Epidermal melanocyte (primary cell): ENCODE measurements at regions not wholly inside any gene's neighbourhood (a gene's known extent, or its start where the extent isn't known, plus 50 kb on each side); places are given as distances from the start of the nearest gene placed in this dataset.

Experiments
- DNase-seq: peaks from one replicate; pipeline ENCODE4 v3.0.0; 2011; ENCODE audit warnings: low spot score; ENCODE audit not compliant: insufficient read length

- DNase-seq: no peak
These were observed 212.0 kb downstream of the DMRT2 start for GRCh38 chr9:1261879-1262766.

GRCh38 chr9:1267141-1267570 lies 217.0 kb downstream of the DMRT2 start:
- DNase-seq: no peak

GRCh38 chr9:1267581-1267980 lies 217.4 kb downstream of the DMRT2 start:
- DNase-seq: no peak

- no peak for DNase-seq
These were observed 219.6 kb downstream of the DMRT2 start for GRCh38 chr9:1269533-1270315.

GRCh38 chr9:1271367-1271766 lies 221.2 kb downstream of the DMRT2 start:
- DNase-seq: no peak

- no peak for DNase-seq
These were observed 221.6 kb downstream of the DMRT2 start for GRCh38 chr9:1271786-1272185.

GRCh38 chr9:1272488-1272887 lies 222.3 kb downstream of the DMRT2 start:
- no peak for DNase-seq

GRCh38 chr9:1273859-1274258 lies 223.7 kb downstream of the DMRT2 start:
- DNase-seq: no peak

- DNase-seq: no peak
These were observed 224.2 kb downstream of the DMRT2 start for GRCh38 chr9:1274334-1274733.

- DNase-seq: no peak
These were observed 226.3 kb downstream of the DMRT2 start for GRCh38 chr9:1276474-1276873.

GRCh38 chr9:1284727-1285126 lies 234.6 kb downstream of the DMRT2 start:
- no peak for DNase-seq

- DNase-seq: no peak
These were observed 235.4 kb downstream of the DMRT2 start for GRCh38 chr9:1285526-1285925.

GRCh38 chr9:1292384-1292783 lies 242.2 kb downstream of the DMRT2 start:
- DNase-seq: no peak

GRCh38 chr9:1294641-1295258 lies 244.6 kb downstream of the DMRT2 start:
- no peak for DNase-seq

- no peak for DNase-seq
These were observed 246.2 kb downstream of the DMRT2 start for GRCh38 chr9:1296331-1296730.

GRCh38 chr9:1298046-1298445 lies 247.9 kb downstream of the DMRT2 start:
- DNase-seq: no peak

GRCh38 chr9:1300941-1301340 lies 250.8 kb downstream of the DMRT2 start:
- DNase-seq: no peak

- DNase-seq: no peak
These were observed 253.8 kb downstream of the DMRT2 start for GRCh38 chr9:1303932-1304331.

GRCh38 chr9:1311462-1312042 lies 261.4 kb downstream of the DMRT2 start:
- DNase-seq: no peak

- no peak for DNase-seq
These were observed 269.3 kb downstream of the DMRT2 start for GRCh38 chr9:1319436-1319835.

GRCh38 chr9:1320051-1320557 lies 269.9 kb downstream of the DMRT2 start:
- no peak for DNase-seq
